ENCODE measurements at regions not wholly inside any gene's neighbourhood (a gene's known extent, or its start where the extent isn't known, plus 50 kb on each side); places are given as distances from the start of the nearest gene placed in this dataset.
"Not testable (repeated sequence)": the region's sequence is repeated elsewhere in the genome, so short reads cannot be mapped to it uniquely, and the experiment has no call there.

DNA sequence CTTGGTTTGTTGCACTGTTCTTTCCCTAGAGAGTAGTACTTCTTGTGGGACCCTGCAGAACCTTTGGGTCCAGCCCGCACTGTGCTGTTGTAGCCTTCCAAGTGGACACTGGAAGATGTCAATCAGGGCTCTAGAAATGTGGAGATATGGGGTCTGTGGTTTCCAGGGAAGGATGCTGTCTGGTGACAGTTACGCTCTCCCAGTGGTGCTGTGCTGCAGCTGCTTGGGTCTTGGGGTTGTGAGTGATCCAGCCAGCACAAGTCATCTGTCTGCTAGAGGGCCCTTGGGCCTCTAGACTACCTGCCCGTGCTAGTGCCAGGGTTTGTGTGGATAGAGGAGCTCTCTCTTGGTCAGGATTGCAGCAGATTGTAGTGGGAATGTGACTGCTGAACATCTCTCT is 484.5 kb downstream of the DMAC1 start:
- Histone ChIP-seq H3K4me3 (no peak overlapping the region), H3K9me3 (replicated peaks) (no peaks in the 10 kb centered on the region), H3K4me1 (replicated peaks) (no peaks in the 10 kb centered on the region), H3K27ac (no peak overlapping the region), H3K27me3 (replicated peaks) (no peaks in the 10 kb centered on the region), H3K36me3 (no peaks in the 10 kb centered on the region)
- DNase-seq (ENCODE audit: low read depth in 1 of 2, low spot score in 2 of 2) = no peak

DNA sequence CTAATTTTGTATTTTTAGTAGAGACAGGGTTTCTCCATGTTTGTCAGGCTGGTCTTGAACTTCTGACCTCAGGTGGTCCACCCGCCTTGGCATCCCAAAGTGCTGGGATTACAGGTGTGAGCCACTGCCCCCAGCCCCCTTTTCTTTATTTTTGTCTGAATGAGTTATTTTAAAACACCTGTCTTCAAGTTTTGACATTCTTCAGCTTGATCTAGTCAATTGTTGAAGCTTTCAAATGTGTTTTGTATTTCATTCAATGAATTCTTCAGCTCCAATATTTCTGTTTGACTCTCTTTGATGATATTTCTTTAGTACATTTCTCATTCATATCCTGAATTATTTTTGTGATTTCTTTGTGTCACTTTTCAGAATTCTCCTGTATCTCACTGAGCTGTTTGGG is 486.2 kb downstream of the DMAC1 start:
- Histone ChIP-seq H3K9me3 (replicated peaks) (no peaks in the 10 kb centered on the region), H3K4me1 (replicated peaks) (no peaks in the 10 kb centered on the region), H3K27me3 (replicated peaks) (no peaks in the 10 kb centered on the region), H3K27ac (no peak overlapping the region), H3K36me3 (no peaks in the 10 kb centered on the region), H3K4me3 (no peak overlapping the region)
- DNase-seq (ENCODE audit: low read depth in 1 of 2, low spot score in 2 of 2) = no peak

DNA sequence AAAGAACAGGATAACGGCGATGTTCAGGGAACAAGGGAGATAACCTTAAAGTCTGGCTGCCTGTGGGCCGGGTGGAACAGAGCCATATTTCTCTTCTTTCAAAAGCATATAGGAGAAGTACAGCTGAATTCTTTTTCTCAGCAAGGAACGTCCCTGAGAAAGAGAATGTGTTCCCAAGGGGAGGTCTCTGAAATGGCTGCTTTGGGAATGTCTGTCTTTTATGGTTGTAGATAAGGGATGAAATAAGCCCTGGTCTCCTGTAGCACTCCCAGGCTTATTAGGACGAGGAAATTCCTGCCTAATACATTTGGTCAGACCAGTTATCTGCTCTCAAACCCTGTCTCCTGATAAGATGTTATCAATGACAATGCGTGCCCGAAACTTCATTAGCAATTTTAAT is 490.5 kb downstream of the DMAC1 start:
- H3K36me3 ChIP-seq; H3K4me1 ChIP-seq (replicated peaks); DNase-seq (ENCODE audit: low read depth in 1 of 2, low spot score in 2 of 2); H3K27me3 ChIP-seq (replicated peaks); H3K9me3 ChIP-seq (replicated peaks); H3K4me3 ChIP-seq; H3K27ac ChIP-seq: not testable (repeated sequence)

DNA sequence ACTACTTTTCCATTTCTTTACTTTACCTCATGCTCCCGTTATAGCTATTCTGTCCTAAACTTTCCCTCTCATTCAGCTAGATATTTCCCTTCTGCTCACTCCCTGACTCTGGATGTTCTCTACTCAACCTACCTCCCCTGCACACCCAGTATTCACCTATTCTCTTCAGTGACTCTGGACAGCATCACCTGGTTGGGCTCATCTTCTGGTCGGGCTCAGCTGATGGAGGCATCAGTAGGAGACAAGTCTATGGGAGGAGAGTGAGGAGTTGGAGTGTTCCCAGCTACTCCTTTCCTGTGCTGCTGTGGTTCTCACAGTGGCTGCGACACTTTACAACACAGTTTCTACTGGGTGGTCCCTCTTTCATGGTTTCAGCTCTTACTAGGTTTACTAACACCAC is 493.9 kb downstream of the DMAC1 start:
- no peak for DNase-seq (ENCODE audit: low read depth in 1 of 2, low spot score in 2 of 2)
- H3K27me3 ChIP-seq (replicated peaks) = no peaks in the 10 kb centered on the region
- no peaks in the 10 kb centered on the region for H3K36me3 ChIP-seq
- H3K4me3 ChIP-seq = no peak overlapping the region
- no peak overlapping the region for H3K27ac ChIP-seq
- H3K4me1 ChIP-seq (replicated peaks) = no peaks in the 10 kb centered on the region
- H3K9me3 ChIP-seq (replicated peaks) = no peaks in the 10 kb centered on the region

DNA sequence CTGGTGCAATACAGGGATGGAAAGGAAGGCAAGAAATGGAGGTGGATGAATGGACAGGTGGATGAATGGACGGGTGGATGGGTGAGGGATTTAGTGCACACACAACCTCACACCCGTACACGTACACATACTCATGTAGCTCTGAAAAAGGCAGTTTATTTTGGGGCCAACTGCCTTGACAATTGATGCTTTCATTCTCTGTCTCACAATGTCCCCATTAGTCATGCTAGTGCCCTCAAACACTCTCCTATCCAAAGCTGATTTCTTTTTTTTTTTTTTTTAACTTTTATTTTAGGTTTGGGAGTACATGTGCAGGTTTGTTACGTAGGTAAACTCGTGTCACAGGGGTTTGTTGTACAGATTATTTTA is 495.0 kb downstream of the DMAC1 start:
- Histone ChIP-seq H3K27me3 (replicated peaks) (no peaks in the 10 kb centered on the region), H3K4me3 (no peak overlapping the region), H3K27ac (no peak overlapping the region), H3K36me3 (no peaks in the 10 kb centered on the region), H3K9me3 (replicated peaks) (no peaks in the 10 kb centered on the region), H3K4me1 (replicated peaks) (no peaks in the 10 kb centered on the region)
- no peak for DNase-seq (ENCODE audit: low read depth in 1 of 2, low spot score in 2 of 2)

DNA sequence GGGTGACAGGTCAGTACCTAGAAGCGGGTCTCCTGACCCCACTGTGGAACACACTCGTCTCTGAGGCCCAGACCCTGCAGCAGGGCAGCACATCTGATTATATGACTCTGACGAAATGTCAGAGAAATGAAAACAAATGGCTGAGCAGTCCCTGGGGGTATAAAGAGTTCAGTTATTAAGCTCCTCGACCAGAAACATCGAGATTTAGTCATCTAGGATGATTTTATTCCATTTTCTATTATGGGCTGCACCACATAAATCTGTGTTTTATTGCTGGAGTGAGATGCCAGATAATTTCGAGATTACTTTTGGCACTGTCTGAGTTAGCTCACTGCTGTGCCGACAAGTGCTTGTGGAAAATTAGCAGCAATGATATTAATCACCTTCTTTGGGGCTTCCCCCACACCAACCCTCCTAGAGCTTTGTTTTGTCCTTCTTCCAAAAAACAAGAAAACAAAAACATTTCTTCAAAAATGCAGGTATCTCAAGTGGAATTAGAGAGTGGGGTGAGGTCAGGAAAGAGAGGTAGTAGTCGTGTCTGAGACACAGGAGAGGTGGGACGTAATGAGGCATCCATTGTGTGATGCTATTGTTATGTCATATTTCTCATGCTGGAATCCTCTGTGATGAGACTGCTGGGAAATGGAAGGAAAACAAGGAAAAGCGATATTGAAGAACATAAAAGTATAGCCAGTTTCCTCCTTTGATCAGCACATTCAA is 495.5 kb downstream of the DMAC1 start:
- Histone ChIP-seq H3K27ac (no peak overlapping the region), H3K27me3 (replicated peaks) (no peaks in the 10 kb centered on the region), H3K4me1 (replicated peaks) (no peaks in the 10 kb centered on the region), H3K36me3 (no peaks in the 10 kb centered on the region), H3K4me3 (no peak overlapping the region), H3K9me3 (replicated peaks) (no peaks in the 10 kb centered on the region)
- DNase-seq (ENCODE audit: low read depth in 1 of 2, low spot score in 2 of 2) = no peak

DNA sequence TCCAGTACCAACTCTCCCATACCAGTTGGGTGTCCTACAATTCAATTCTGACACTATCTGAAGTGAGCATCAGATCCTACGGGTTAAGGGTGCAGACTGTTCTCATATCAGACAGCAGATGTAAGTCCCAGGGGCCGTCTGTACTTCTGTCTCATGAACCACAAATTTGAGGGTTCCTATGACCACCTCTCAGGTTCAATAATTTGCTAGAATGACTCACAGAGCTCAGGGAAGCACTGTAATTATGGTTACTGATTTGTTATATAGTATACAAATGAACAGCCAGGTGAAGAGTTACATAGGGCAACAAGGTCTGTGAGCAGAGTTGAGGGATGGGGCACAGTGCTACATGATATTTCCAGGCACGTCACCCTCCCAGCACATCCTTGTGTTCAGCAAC is 499.1 kb downstream of the DMAC1 start:
- Histone ChIP-seq H3K27me3 (replicated peaks) (no peaks in the 10 kb centered on the region), H3K4me3 (no peak overlapping the region), H3K4me1 (replicated peaks) (no peaks in the 10 kb centered on the region), H3K27ac (no peak overlapping the region), H3K36me3 (no peaks in the 10 kb centered on the region), H3K9me3 (replicated peaks) (no peaks in the 10 kb centered on the region)
- DNase-seq (ENCODE audit: low read depth in 1 of 2, low spot score in 2 of 2) = no peak

DNA sequence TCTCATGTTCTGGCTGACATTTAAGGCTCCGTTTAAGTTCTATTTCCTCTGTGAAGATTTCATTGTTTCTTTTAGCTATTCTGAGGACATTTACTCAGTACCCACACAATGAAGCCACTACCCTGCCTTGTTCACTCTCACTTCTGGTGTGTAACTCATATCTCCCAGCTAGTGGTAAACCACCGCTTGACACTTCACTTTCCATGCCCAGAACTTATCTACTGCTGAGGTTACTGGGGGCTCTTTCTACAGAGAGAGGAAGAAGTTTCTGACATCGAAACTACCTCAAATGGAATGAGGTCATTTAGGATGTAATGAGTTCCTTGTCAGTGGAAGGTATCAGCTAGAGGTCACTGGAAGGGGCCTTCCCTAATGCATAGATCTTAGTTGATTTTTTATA is 501.5 kb downstream of the DMAC1 start:
- Histone ChIP-seq H3K36me3 (no peaks in the 10 kb centered on the region), H3K9me3 (replicated peaks) (no peaks in the 10 kb centered on the region), H3K4me3 (no peak overlapping the region), H3K27ac (no peak overlapping the region), H3K27me3 (replicated peaks) (no peaks in the 10 kb centered on the region), H3K4me1 (replicated peaks) (no peaks in the 10 kb centered on the region)
- DNase-seq (ENCODE audit: low read depth in 1 of 2, low spot score in 2 of 2) = no peak

DNA sequence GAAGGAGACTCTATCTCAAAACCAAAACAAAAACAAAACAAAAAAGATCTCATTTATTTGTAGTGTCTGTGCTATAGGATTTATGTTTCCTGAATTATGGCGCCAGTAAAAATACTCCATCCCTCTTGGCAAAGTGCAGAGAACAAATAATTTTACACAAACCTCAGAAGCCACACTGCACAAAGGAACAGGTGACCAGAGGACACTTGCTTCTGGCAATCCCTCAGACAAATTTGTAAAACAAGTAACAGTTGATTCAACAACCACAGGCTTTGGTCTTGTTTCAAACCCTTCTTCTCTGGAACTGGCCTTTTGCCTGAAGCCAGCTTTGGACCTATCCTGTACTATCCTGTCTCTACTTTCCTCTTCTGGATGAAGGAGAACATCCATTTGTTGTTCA is 502.1 kb downstream of the DMAC1 start:
- DNase-seq (ENCODE audit: low read depth in 1 of 2, low spot score in 2 of 2) = no peak
- no peak overlapping the region for H3K4me3 ChIP-seq

DNA sequence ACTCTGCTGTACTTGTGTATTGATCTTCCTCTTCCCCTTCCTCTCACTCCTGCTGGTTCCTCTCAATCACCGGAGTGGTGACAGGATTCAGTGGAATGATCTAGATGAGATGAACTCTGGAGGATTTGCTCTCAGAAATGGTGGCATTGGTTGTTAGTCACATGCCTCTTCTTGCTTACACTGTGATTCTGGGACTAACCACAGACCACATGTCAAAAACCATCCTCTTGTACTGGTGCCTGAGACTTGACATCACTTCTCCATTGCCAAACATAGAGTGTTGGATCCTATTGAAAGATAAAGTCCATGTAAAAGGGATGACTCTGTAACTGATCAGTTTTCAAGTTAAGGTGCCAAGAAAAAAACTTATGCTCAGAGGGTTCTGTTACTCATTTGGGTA is 506.5 kb downstream of the DMAC1 start:
- Histone ChIP-seq H3K27me3 (replicated peaks) (no peaks in the 10 kb centered on the region), H3K4me1 (replicated peaks) (no peaks in the 10 kb centered on the region), H3K27ac (no peak overlapping the region), H3K9me3 (replicated peaks) (no peaks in the 10 kb centered on the region), H3K36me3 (no peaks in the 10 kb centered on the region), H3K4me3 (no peak overlapping the region)
- DNase-seq (ENCODE audit: low read depth in 1 of 2, low spot score in 2 of 2) = no peak

More for the DNA sequence above, 502.1 kb downstream of the DMAC1 start:
- Histone ChIP-seq H3K27ac (no peak overlapping the region), H3K9me3 (replicated peaks) (no peaks in the 10 kb centered on the region), H3K27me3 (replicated peaks) (no peaks in the 10 kb centered on the region), H3K4me1 (replicated peaks) (no peaks in the 10 kb centered on the region), H3K36me3 (no peaks in the 10 kb centered on the region)

DNA sequence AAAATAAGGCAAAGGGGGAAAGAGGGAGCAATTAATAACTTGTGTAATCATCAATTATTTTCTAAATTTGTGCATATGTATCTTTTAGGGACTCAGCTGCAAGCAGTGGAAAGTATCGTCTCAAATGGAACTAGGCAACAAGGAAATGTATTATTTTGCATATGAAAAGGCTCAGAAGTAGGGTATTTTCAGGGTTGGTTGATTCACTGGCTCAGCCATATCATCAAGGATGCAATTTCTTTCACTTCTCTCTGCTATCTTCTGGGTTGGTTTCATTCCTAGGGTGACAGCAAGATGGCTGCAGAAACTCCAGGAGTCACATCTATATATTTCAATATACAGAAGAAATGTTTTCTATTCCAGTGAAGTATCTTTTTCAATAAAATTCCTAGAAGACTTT is 509.8 kb downstream of the DMAC1 start:
- Histone ChIP-seq H3K27ac (no peak overlapping the region), H3K4me1 (replicated peaks) (no peaks in the 10 kb centered on the region), H3K36me3 (no peaks in the 10 kb centered on the region), H3K27me3 (replicated peaks) (no peaks in the 10 kb centered on the region), H3K9me3 (replicated peaks) (no peaks in the 10 kb centered on the region), H3K4me3 (no peak overlapping the region)
- no peak for DNase-seq (ENCODE audit: low read depth in 1 of 2, low spot score in 2 of 2)

DNA sequence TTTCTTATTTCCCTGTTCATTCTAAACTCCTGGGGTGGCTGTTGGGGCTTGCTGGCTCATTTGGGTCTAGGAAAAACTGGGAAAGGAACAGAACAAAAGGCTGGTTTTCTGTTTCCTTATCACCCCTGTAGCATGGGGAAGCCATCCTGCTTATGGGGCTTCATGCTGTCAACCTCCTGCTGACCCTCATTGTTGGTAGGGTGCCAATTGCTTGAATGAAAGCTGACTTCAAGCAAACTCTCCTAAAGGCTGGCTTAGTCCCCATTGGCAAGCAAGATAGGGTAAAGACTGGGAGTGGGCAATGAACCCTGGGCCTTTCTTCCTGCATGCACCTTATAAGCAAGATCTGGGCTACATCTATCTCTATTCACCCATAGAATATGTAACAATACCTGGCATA is 511.6 kb downstream of the DMAC1 start:
- Histone ChIP-seq H3K4me3 (no peak overlapping the region), H3K36me3 (no peaks in the 10 kb centered on the region), H3K4me1 (replicated peaks) (no peaks in the 10 kb centered on the region), H3K27me3 (replicated peaks) (no peaks in the 10 kb centered on the region), H3K27ac (no peak overlapping the region), H3K9me3 (replicated peaks) (no peaks in the 10 kb centered on the region)
- DNase-seq (ENCODE audit: low read depth in 1 of 2, low spot score in 2 of 2) = no peak

DNA sequence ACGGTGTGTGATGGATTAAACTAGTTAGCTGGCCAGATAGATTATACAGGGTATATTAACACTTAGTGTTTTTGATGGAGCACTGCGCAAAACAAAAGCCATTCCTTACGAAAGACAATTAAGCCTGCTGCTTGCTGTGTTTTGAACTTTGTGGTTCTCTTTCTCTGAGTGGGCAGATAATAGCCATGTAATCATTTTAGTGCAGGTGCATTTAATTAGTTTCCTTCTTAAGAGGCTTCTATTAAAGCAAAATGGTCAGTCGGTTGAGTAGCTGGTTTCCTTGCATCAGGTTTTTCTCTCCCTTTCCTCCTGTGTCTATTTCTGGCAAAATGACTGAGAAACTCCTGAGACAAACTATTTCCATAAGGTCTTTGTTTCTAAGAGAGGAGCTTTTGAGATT is 512.5 kb downstream of the DMAC1 start:
- no peaks in the 10 kb centered on the region for H3K9me3 ChIP-seq (replicated peaks)
- DNase-seq (ENCODE audit: low read depth in 1 of 2, low spot score in 2 of 2) = no peak
- H3K27ac ChIP-seq = no peak overlapping the region
- H3K4me1 ChIP-seq (replicated peaks) = no peaks in the 10 kb centered on the region
- no peak overlapping the region for H3K4me3 ChIP-seq
- no peaks in the 10 kb centered on the region for H3K27me3 ChIP-seq (replicated peaks)
- H3K36me3 ChIP-seq = no peaks in the 10 kb centered on the region

DNA sequence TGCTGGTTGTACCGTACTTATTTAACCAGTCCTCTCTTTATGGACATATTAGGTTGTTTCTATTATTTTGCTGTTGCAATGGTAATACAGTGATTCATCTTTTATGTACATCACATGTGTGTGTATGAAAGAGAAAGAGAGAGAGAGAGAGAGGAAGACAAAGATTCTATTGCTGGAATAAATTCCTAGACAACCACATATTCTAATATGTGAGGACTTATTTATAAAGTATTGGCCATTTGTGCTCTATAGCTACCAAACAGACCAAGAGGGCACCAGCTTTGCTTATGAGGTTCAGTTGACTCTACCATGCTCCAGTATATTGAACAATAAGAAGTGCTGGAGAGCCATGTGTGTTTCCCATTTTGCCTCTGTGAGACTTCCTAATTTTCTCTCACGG is 513.5 kb downstream of the DMAC1 start:
- Histone ChIP-seq H3K27me3 (replicated peaks) (no peaks in the 10 kb centered on the region), H3K4me3 (no peak overlapping the region), H3K36me3 (no peaks in the 10 kb centered on the region), H3K4me1 (replicated peaks) (no peaks in the 10 kb centered on the region), H3K9me3 (replicated peaks) (no peaks in the 10 kb centered on the region), H3K27ac (no peak overlapping the region)
- DNase-seq (ENCODE audit: low read depth in 1 of 2, low spot score in 2 of 2) = no peak

DNA sequence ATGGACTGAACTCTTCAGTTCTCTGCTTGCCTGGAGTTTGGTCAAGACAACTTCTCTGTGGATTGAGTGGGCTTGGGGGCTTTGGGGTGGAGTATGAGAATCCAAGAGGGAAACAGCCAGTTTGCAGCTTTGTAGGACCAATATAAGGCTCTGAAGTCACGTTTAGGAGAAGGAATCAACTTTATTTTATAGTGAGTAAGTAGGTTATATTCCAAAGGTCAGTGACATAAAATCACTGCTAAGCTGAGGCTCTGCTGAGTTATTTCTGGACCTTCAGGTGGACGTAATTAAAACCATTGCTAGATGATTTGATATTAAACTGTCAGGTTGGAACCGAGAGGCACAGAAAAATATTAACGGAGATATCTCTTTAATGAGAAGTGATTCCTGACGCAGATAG is 514.4 kb downstream of the DMAC1 start:
- Histone ChIP-seq H3K27ac (no peak overlapping the region), H3K27me3 (replicated peaks) (no peaks in the 10 kb centered on the region), H3K9me3 (replicated peaks) (no peaks in the 10 kb centered on the region), H3K4me1 (replicated peaks) (no peaks in the 10 kb centered on the region), H3K4me3 (no peak overlapping the region), H3K36me3 (no peaks in the 10 kb centered on the region)
- DNase-seq (ENCODE audit: low read depth in 1 of 2, low spot score in 2 of 2) = no peak

Data from SJSA1 (cell line).